HG02840 (cell line): ENCODE measurements at regions not wholly inside any gene's neighbourhood (a gene's known extent, or its start where the extent isn't known, plus 50 kb on each side); places are given as distances from the start of the nearest gene placed in this dataset.
"Not testable (repeated sequence)": the region's sequence is repeated elsewhere in the genome, so short reads cannot be mapped to it uniquely, and the experiment has no call there.

Experiments
- ATAC-seq: cut with Tn5 transposase; IDR thresholded peaks from one replicate; pipeline ENCODE4 v1.9.1; 2021; ENCODE audit warnings: mild to moderate bottlenecking, moderate library complexity, moderate number of reproducible peaks; ENCODE audit not compliant: unreplicated experiment, low FRiP score

DNA sequence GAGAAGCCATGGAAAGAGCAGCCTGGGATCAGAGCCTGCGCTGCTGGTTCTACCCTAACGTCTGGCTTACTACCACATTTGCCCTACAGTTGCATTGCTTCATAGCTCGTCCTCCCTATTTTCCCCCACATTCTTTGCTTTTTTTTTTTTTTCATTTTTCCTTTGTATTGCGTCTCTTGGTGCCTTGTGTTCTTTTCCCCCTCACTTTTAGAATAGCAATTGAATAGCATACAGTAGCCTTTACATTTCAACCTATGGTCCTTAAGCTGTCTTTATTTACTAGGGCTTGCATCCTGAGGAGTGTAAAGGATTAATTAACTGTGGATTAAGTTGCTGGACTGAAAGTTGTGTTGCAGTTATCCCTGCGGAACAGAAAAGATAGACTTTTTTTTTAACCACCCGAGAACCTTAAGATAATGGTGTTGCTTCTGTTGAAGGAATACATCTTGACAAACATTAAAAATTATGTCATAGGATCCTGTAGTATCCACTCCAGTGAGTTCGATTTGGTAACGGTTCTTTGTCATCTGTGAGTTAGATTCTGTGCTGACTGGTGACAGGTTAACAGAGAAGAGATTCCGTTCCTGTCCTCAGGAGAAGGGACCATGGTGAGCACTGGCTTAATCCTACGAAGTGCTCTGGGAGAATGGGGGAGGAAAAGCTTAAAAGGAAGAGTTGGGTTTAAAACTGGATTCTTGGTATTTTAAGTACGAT is 417.4 kb upstream of the NAALADL2 start:
- ATAC-seq: peak; percentile 3

- ATAC-seq: no peak
These were observed 416.8 kb upstream of the NAALADL2 start for GRCh38 chr3:174442302-174442682.

DNA sequence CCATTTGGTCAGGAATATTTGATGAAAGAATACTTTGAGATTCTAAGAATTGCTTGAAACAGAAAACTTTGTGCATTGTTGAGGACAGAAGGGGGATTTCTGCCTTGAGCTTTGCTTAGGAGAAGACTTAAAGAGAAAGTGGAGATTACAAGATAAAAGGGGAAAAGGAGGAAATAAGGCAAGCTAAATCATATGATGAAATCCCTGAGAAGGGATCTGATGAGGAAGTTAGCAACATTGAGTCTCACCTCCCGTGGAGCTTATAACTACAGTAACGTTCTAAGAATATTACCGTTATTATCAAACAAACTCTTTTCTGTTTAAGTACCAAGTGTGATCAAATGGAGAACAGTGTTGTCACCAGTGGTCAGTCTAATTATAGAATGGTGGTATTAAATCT is 414.7 kb upstream of the NAALADL2 start:
- ATAC-seq: no peak

DNA sequence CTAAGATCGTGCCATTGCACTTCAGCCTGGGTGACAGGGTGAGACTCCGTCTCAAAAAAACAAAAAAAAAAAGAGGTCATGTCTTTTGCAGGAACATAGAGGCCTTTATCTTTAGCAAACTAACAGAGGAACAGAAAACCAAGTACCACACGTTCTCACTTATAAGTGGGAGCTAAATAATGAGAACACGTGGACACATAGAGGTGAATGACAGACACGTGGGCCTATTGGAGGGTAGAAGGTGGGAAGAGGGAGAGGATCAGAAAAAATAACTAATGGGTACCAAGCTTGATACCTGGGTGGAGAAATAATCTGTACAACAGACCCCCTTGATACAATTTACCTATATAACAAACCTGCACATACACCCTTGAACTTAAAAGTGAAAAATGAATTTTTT is 401.4 kb upstream of the NAALADL2 start:
- no peak for ATAC-seq

- no peak for ATAC-seq
These were observed 398.3 kb upstream of the NAALADL2 start for GRCh38 chr3:174460831-174461230.

DNA sequence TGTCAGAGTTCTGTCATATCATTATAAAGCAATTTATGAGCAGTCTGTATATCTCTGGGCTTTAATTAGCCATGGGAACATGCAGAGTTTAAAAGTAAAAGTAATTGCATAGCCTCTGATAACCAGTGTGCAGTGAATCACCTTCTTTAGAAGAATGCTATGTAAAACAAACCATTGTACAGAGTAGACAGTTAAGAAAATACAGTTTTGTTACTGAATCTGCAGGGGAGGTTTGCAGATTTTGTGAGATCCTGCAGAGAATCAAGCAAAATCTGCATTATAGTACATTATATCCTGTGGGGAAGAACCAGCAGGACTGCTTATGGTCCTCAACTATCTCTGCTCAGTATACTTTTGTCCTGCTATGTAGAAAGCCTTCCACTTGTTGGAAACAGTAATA is 396.2 kb upstream of the NAALADL2 start:
- no peak for ATAC-seq

- ATAC-seq: no peak
These were observed 394.0 kb upstream of the NAALADL2 start for GRCh38 chr3:174465177-174465576.

DNA sequence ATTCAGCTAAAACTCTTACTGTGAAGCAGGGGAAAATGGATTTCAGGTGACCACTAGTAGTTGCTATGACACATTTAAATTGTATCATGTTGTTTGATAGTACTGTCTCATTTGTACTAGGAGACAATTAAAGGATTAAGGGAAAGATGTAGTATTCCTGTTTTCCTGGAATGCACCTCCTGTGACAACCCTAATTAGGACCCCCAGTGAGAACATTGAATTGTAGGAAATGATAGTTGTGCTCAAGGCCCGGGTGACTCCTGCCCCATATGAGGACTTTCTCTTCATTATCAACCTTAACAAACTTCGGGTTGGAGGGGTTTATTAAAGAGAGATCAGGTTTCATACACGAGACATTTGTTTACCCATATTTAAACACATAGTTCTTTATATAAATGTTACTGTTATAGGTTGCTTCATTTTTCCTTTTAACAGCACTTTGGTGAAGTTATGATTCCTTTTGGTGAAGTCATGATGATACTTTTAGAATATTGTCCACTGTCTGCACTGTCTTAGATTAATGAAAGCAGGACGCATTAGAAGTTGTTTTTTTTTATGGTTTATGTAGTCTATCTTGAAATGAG is 392.6 kb upstream of the NAALADL2 start:
- ATAC-seq: no peak

GRCh38 chr3:174477491-174477890 is 381.6 kb upstream of the NAALADL2 start:
- no peak for ATAC-seq

GRCh38 chr3:174480767-174481166 is 378.4 kb upstream of the NAALADL2 start:
- no peak for ATAC-seq

GRCh38 chr3:174482541-174482940 is 376.6 kb upstream of the NAALADL2 start:
- ATAC-seq: no peak

- ATAC-seq: no peak
These were observed 375.9 kb upstream of the NAALADL2 start for GRCh38 chr3:174483254-174483653.

DNA sequence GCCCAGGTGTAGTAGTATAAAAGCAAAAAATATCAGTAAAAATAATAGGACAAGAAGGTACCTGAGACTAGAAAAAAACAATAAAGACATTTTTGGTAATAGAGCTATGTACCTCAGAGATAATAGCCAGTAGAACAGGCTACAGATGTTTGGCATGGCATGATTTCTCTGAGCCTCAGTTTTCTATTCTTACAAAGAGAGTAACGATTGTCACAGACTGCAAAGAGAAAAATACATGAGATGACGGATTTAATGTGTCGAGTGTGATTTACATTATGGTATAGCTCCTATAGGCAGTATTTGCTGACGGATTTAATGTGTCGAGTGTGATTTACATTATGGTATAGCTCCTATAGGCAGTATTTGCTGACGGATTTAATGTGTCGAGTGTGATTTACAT is 375.3 kb upstream of the NAALADL2 start:
- ATAC-seq: not testable (repeated sequence)

DNA sequence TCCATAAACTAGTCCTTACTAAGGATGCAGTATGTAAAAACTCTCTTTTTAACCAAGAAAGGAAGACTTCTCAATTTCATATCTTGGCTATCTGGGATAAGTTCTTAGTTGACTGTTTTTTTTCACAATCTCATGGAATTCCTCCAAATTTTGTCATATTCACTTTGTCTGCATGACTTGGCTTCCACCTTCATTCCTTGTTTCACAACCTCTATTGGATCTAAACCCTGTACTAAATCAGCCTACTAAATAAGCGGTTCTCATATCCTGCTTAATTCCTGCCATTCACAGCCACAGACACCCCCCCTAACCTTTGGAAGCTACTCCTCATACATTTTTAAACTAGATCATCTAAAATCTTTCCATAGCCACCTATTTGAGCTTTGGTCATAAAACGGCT is 370.6 kb upstream of the NAALADL2 start:
- no peak for ATAC-seq

DNA sequence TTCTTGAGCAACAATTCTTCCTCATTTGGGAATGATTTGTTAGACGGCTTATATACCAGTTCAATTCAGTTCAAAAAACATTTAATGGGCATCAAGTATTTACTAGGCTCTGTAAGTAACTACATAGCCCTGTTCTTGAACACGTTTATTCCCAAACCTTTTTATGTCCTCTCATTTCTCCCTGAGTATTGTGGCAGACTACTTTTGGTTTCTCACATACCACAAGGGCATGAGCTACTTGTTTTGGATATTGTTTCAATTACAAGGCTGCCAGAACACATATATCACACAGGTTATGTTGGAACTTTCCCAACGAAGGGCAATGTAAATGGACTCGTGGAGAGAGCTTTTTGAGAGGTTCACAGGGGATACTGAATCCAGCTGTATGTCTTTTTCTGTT is 363.8 kb upstream of the NAALADL2 start:
- ATAC-seq: no peak

DNA sequence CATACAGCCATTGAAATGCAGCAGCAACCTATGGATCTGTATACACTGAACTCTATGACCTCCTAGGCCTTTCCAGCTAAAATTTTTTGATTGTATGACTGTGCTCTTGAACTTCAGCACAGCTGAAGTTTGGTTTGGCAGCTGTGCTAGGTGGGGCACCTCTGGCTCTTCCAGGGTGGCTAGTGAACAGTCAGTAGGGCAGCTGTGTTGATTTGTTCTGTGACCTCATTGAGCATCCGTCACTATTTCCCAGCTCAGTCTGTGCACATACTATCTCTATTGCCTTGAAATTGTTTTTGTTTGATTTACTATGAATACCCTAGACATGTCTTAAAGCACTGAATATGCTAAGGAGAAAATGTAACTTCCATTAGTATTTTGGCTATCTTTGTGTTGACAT is 363.2 kb upstream of the NAALADL2 start:
- ATAC-seq: no peak

GRCh38 chr3:174498638-174499037 is 360.5 kb upstream of the NAALADL2 start:
- ATAC-seq: no peak

DNA sequence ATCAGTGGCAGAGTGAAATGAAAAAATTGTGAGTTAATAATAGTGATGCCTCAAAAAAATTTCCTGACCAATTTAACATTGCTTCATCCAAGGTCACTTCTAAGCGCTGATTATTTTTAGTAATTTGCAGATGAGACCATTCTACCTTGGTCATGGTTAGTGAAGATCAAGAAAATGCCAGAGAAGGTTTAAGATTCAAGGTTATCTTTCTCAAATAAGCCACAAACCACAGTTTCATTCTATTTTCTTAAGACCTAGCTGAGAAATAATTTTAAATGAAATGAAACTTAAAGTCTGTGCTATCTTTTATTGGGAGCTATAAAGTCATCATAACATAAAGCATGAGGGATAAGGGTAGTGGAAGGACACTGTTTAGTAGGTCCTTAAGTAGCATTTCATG is 353.9 kb upstream of the NAALADL2 start:
- ATAC-seq: no peak

DNA sequence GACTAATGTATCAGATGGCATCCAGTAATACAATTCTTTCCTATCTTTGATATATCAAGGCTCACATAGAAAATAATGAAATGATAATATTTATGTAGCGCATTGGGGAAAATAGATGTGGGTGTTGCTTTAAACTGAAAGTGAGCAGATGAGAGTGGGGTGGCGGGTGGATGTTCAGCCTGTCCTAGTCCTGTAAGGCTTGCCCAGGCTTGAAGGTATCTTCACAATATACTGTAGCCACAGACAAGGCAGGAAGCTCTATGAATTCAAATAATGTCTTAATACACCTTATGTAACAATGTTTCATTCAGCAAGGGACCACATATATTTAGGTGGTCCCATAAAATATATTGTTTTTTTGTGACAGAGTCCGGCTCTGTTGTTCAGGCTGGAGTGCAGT is 334.9 kb upstream of the NAALADL2 start:
- no peak for ATAC-seq

DNA sequence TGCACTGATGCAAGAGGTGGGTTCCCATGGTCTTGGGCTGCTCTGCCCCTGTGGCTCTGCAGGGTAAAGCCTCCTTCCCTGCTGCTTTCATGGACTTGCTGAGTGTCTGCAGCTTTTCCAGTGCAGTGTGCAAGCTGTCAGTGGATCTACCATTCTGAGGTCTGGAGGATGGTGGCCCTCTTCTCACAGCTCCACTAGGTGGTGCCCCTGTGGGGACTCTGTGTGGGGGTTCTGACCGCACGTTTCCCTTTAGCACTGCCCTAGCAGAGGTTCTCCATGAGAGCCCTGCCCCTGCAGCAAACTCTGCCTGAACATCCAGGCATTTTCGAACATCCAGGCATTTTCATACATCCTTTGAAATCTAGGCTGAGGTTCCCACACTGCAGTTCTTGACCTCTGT is 329.8 kb upstream of the NAALADL2 start:
- no peak for ATAC-seq

- ATAC-seq: no peak
These were observed 327.7 kb upstream of the NAALADL2 start for GRCh38 chr3:174531262-174531982.

- no peak for ATAC-seq
These were observed 326.9 kb upstream of the NAALADL2 start for GRCh38 chr3:174532216-174532615.
